ENCODE measurements at regions not wholly inside any gene's neighbourhood (a gene's known extent, or its start where the extent isn't known, plus 50 kb on each side); places are given as distances from the start of the nearest gene placed in this dataset.

GRCh38 chr4:59409647-59410046 is 1790.5 kb upstream of the ADGRL3 start:
- TF ChIP-seq POLR2A (IDR thresholded peaks at IDR 0.05) (no peak), CTCF (IDR thresholded peaks at IDR 0.05) (no peak)
- no peak overlapping the region for H3K4me3 ChIP-seq (ENCODE audit: low read depth, poor library complexity, severe bottlenecking)
- no peak for DNase-seq (ENCODE audit: low spot score in 2 of 2)
- intact Hi-C loops (cut with DNase I; ENCODE audit: low total_unique reads) = no loop called here

DNA sequence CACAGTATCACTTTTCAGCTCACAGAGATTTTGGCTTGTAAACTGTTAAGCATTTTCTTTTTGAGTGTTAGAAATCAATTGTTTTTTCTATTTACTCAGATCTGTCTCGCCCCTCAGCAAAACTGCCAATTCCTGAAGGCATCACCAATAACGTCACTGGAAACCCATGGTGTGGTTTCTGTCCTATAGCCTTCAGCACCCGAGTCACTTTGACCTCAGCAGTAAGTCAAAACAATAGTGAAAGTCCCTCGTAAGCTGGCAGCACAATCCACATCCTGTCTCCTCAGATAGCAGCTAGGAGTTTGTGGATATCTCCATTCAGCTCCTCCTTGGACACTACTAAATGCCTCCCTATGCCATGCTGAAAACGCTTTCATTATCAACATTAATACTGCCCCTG is 1787.4 kb upstream of the ADGRL3 start:
- H3K4me3 ChIP-seq (ENCODE audit: low read depth, poor library complexity, severe bottlenecking) = no peak overlapping the region
- 76 to 78% methylated on average over 5 of the region's 5 CpGs for WGBS, 2 donors
- TF ChIP-seq POLR2A (IDR thresholded peaks at IDR 0.05) = no peak
- no peak for TF ChIP-seq CTCF (IDR thresholded peaks at IDR 0.05)
- DNase-seq (ENCODE audit: low spot score in 2 of 2) = no peak
- intact Hi-C loops (cut with DNase I; ENCODE audit: low total_unique reads) = no loop called here

DNA sequence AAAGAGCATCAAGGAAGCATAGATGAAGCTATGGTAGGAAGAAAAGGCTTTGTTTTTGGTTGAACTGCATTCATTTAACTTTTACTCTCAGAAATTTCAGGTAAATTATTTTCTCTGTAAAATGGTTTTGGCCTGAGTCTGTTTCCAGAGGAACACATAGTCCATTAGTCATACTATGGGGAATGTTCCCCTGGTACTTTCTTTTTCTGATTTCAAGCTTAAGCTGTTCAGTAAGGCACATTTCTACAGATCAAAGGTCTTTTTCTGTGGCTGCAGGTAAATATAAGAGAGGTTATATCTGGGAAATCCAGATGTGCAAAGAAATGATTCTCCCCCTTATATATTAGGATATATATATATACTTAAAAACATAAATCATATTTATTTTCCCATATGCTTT is 1744.4 kb upstream of the ADGRL3 start:
- no peak overlapping the region for H3K4me3 ChIP-seq (ENCODE audit: low read depth, poor library complexity, severe bottlenecking)
- intact Hi-C loops (cut with DNase I; ENCODE audit: low total_unique reads) = no loop called here
- no peak for DNase-seq (ENCODE audit: low spot score in 2 of 2)
- no peak for TF ChIP-seq POLR2A (IDR thresholded peaks at IDR 0.05)
- TF ChIP-seq CTCF (IDR thresholded peaks at IDR 0.05) = no peak

DNA sequence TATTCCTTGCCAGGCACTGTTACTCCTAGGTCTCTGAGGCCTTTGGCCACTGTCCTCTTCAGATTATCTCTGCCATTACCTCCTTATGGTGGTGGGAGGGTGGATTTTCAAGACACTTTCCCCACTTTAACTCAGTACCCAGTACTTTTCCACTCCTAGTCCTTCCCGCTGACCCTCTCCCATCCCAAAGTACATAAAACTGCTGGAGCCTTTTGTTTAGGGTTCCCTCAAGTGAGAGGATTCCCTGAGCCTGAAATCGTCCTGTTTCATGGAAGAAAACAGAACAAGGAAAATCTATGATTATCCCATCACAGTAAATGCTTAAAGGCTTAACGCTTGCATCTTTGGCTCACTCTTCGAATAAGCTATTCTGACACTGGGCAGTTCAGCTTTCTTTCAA is 1742.5 kb upstream of the ADGRL3 start:
- no peak for DNase-seq (ENCODE audit: low spot score in 2 of 2)
- intact Hi-C loops (cut with DNase I; ENCODE audit: low total_unique reads) = no loop called here
- WGBS, 2 donors = 81 to 88% methylated on average over 4 of the region's 4 CpGs
- no peak overlapping the region for H3K4me3 ChIP-seq (ENCODE audit: low read depth, poor library complexity, severe bottlenecking)
- no peak for TF ChIP-seq CTCF (IDR thresholded peaks at IDR 0.05)
- no peak for TF ChIP-seq POLR2A (IDR thresholded peaks at IDR 0.05)

DNA sequence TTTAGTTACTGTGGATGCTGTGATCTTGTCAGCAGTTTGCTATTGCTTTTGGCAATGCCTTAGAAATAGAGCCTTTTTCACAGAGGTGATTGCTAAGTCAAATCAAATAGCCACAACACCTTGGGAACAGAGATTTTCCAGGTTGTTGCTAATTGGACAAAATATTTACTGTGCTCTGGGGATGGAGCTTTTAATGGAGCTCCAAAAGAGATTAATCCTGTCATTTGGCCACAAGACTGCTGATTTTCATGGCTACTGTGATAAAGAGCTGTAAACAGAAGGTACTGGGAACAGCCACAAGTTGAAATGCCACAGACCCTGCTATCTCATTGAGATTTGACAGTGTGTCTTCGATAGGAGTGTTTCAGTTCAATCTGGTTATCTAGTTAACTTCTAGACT is 1715.2 kb upstream of the ADGRL3 start:
- H3K4me3 ChIP-seq (ENCODE audit: low read depth, poor library complexity, severe bottlenecking) = no peak overlapping the region
- no peak for TF ChIP-seq POLR2A (IDR thresholded peaks at IDR 0.05)
- TF ChIP-seq CTCF (IDR thresholded peaks at IDR 0.05) = no peak
- intact Hi-C loops (cut with DNase I; ENCODE audit: low total_unique reads) = no loop called here
- 68 to 74% methylated on average over 1 of the region's 1 CpG for WGBS, 2 donors
- no peak for DNase-seq (ENCODE audit: low spot score in 2 of 2)

GRCh38 chr4:59500103-59500502 is 1700.0 kb upstream of the ADGRL3 start:
- no peak for DNase-seq (ENCODE audit: low spot score in 2 of 2)
- TF ChIP-seq CTCF (IDR thresholded peaks at IDR 0.05) (no peak), POLR2A (IDR thresholded peaks at IDR 0.05) (no peak)
- H3K4me3 ChIP-seq (ENCODE audit: low read depth, poor library complexity, severe bottlenecking) = no peak overlapping the region
- intact Hi-C loops (cut with DNase I; ENCODE audit: low total_unique reads) = no loop called here
- 68 to 71% methylated on average over 2 of the region's 2 CpGs for WGBS, 2 donors

Data from lower leg skin (tissue), 4 donors.